GM21390 (cell line): ENCODE measurements at regions not wholly inside any gene's neighbourhood (a gene's known extent, or its start where the extent isn't known, plus 50 kb on each side); places are given as distances from the start of the nearest gene placed in this dataset.
A peak's percentile ranks its signal among the peaks of the same experiment; 100 is the strongest.
"Not testable (repeated sequence)": the region's sequence is repeated elsewhere in the genome, so short reads cannot be mapped to it uniquely, and the experiment has no call there.

ENCODE experiments used
- ATAC-seq: cut with Tn5 transposase; IDR thresholded peaks from one replicate; pipeline ENCODE4 v1.9.1; 2021; ENCODE audit not compliant: unreplicated experiment

DNA sequence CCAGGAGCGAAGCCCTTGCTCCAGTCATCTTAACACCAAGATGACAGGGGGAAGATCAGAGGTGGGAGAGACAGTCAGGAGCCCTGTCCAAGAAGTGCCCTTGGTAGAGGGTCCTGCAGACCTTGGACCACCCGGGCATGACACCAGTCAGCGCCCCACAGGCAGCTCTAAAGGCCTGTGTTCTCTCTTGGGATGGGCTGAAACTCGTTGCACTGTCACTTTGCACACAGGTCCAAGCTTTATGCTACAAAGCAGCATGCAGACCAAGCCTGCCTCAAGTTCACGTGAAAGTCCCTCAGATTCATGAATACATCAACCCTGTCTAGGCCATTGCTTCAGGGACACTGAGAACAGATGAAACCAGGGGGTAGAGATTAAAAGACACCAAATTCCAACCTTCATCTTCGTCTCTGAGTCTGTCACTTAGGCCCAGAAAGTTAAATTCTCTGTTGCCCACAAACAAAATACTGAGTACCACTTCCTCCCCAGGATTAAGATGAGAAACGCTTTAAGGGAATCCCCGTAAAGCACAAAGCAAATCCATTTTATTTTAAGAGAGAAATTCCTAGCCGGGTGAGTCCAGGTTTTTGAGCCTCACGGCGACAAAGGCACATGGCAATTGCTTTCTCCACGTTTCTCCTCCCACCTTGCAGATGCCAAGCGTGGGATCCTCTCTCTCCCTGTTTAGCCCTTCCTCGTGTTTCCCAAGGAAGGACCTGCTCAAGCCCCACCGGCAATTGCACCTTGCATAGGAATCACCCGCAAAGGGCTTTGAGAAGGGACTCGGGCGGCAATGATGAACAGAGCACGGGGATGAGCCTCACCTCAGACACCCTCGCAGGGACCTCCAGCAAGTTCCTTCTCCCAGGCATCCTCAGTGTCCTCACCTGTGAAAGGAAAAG lies 75.0 kb upstream of the ID2 start:
- ATAC-seq: peak; percentile 12

DNA sequence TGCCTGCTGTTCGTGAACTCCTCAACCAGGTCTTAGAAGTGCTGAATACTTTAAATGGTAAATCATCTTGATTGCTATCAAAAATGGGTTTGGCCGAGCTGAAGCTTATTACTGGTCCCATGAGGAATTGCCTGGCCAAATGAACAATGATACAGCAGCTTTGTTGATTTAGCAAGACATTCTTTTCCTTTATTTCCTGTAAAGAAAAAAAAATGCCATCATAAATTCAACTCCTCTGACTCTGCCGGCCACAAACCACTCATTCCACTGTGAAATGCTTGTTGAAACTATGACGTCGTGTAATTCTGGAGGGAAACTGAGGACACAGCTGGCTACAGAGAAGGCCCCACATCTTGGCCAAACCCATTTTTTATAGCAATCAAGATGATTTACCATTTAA lies 74.2 kb upstream of the ID2 start:
- ATAC-seq: no peak

DNA sequence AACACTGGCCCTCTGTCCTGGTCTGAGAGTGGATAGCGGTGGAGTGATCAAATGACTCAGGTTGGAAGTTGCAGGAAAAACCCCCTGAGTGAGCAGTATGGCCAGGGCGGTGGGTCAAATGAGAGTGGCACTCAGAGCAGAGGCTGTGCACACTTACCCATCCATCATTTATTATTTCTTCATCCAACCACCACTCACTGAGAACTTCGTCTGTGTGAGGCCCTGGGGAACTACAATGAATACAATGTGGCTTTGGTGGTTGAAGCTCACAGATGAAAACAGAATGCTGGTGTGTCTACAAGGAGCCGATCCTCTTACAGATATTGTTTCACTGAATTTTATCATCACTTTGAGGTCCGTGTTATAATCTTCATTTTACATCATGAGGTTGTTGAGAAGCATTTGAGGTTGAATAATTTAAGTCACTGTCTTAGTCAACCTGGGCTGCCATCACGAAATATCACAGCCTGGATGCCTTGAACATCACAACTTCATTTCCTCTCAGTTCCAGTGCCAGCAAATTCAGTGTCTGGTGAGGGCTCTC lies 73.4 kb upstream of the ID2 start:
- no peak for ATAC-seq

GRCh38 chr2:8609357-8609811 lies 72.5 kb upstream of the ID2 start:
- no peak for ATAC-seq

DNA sequence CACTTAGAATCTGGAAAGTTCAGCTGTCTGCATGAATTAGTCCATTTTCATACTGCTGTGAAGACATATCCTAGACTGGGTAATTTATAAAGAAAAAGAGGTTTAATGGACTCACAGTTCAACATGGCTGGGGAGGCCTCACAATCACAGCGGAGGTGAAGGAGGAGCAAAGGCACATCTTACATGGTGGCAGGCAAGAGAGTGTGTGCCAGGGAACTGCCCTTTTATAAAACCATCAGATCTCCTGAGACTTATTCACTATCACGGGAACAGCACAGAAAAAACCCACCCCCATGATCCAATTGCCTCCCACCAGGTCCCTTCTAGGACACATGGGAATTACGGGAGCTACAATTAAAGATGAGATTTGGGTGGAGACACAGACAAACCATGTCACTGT lies 71.1 kb upstream of the ID2 start:
- ATAC-seq: not testable (repeated sequence)

DNA sequence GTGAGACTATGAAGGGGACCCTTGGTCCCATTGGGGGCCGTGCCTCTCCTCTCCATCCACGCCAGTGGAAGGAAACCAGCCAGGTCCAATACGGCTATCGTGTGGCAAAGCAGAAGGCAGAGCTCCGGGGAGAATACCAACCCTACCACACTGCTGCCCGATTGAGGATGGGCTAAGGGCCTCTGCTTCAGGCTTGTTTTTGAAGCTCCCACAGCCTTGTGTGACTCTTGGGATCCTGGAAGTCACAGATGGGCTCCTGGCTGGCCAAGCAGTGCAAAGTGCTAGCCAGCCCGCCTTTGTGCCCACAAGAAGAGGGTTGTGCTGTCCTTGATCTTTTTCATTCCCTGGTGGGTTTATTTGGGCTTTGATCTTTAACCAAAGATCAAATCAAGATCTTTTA lies 70.6 kb upstream of the ID2 start:
- no peak for ATAC-seq

DNA sequence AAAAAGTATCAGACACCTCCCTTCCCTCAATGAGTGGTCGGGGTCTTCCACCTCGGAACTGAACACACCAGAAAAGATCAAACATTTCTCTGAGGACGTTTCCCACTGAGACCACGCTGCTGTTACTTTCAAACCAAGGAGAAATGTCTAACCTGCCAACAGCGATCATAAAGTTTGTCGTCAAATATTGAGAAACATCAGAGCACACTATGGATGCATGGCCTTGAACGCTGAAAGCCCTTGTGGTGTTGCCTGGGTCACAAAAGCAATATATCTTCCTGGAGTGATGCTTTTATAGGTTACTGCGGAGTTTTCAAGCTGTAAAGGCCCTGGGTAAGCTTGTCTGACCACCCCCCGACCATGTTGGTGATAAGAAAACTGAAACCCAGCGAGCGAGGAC lies 70.2 kb upstream of the ID2 start:
- no peak for ATAC-seq

DNA sequence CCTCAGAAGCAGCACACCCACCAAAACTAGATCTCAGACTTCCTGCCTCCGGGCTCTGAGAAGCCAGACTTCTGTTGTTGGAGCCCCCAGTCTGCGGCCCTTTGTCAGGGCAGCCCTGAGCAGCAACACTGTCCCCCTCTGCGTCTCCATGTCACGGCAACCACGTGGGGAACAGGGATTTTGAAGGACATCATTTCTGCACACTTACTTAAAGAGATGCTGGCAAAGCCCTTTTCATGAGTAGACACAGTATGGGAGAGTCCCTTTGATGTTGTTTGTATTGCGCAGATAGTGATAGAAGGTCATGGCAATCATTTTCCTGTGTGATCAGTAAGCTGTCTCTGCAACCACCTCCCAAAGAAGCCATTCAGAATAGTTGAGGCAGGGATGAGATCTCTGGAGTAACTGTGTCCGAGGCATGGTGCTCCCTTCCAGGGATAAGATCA lies 69.1 kb upstream of the ID2 start:
- ATAC-seq: no peak

GRCh38 chr2:8613207-8613999 lies 68.5 kb upstream of the ID2 start:
- not testable (repeated sequence) for ATAC-seq

GRCh38 chr2:8614646-8615045 lies 67.2 kb upstream of the ID2 start:
- ATAC-seq: no peak

GRCh38 chr2:8615252-8615575 lies 66.6 kb upstream of the ID2 start:
- ATAC-seq: no peak

DNA sequence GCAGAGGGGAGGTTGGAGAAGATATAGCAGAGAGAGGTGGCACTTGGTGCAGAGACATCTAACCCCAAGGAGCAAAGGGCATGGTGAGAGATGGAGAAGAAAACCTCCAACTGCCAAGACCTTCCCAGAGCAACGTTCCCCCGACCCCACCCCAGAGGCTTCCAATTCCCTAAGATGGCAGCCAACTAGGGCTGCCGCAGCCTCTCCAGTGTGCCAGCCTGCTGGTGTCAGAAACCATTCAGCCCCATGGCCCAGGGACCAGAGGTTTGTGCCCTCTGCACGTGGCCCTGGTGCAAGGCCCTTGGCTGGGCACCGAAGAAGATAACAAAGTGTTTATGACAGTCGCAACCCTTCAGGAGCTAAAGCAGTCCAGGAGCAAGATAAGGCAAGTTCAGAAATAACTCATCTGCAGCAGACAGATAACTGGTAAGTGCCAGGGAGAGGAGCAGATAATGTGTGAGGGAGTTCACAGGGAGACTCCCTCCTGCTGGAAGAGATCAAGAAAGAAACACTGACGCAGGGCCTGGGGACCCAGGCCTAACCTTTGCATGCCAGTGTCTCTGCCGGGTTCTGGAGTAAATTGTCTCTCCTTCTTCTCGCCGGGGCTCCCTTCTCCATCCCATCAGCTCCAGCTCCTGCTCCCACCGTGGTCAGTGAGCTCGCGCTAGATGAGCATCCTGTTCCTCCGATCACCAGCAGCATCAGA lies 66.1 kb upstream of the ID2 start:
- ATAC-seq: no peak

DNA sequence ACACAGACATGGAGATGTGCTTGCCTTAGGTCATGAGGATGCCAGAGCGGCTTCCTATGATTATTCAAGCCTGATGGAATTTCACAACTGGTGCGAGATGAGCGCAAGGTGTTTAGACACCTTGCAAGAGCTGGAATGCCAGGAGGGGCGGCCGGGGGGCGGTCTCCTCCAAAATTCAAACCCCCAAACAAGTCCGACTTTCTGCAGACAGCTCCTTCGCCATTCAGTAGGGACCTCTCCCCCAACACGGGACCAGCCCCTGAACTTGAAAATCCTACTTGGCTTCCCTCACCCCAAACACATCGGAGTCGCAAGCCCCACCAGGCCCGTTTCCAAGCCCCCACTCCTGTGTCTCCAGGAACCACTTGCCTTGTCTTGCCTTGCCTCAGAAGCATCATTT lies 64.8 kb upstream of the ID2 start:
- no peak for ATAC-seq

DNA sequence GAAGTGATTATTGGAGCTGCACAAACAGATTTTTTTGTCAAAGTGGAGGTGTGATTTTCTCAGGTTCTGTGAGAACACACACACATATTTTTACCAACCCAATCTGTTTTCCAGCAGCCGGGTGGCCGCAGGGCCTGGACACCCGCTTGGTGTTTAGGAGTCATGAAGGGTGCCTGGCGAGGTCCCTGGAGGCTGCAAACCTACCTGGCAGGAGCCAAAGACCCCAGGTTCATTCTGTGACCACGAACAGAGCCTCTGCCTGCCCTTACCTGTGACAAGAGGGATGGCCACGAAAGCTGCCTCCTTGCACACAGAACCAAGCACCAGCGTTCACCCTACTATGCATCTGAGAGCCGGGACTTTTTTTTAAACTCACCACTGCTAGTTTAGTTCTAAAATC lies 64.3 kb upstream of the ID2 start:
- no peak for ATAC-seq

DNA sequence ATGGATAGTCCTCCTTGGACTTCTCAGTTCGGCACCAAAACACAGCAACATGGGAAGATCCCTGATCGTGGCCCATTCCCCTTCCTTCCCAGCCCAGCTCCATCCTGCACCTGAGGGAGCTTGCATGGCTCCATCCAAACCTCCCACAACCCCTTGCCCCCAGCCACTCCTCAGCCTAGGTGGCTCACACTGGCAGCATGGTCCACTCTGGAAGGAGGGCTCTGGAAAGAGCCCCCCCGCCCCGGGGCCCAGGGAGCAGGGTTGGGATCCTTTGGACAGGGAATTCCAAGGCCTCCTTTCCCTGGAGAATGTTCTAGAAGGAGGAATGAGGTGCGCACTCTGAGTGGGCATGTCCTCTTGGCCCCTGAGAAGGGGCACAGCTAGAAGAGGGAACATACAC lies 62.8 kb upstream of the ID2 start:
- ATAC-seq: no peak

DNA sequence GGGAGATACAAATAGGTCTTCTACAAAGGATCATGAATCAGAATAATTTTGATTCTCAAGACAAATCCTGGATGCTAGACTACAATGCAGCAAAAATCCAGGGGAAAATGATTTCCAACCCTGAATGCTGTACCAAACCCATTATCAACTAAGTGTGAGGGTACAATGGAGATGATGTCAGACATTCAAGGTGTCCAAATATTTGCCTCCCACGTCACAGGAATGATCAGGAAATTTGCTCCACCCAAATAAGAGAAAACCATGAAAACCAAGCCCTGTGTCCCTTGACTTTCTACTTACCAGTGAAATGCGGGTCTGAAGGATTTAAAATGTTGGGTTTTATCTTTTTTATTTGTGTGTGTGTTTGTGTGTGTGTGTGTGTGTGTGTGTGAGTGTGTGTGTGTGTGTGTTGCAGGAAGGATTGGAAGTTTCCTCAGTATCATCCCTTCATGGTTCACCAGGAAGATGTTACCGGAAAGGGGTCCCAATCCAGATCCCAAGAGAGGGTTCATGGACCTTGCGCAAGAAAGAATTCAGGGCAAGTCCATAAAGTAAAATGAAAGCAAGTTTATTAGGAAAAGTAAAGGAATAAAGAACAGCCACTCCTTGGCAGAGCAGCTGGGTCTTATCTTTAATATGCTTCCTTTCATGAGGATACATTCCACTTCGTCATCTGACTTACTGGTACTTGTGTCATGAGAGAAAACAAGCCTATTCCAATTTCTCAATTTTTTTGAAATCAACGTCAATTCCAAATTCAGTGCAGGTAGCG lies 61.1 kb upstream of the ID2 start:
- ATAC-seq: no peak

DNA sequence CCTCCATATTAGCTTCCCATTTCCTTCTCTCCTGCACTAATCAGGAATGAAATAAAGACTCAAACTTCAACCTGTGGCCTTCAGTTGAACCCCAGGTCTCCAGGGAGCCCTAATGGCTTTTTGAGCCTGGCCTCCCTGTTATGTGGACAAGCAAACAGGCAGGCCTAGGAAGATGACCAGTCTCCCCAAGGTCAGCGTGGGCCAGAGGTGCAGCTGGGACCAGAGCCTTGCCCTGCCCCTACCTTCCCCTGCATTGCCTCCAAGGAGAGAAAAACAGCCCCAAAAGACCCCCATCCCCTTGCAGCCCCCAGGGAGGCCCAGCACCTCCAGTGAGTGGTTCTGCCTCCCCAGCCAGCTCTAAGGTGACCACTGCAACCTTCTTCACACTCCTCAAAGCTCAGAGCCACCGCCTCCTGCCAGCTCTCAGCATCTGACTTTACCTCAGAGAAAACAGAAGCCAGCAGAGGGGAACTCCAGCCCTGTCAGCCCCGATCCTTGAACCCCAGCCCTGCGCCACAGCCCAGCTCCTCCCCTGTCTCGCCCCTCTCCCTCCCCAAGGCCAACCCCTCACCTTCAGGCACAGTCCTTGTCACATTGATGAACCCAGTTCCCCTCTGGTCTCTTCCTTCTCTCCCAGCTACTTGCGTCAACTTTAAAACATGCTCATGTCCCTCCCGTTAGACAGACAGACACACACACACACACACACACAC lies 59.5 kb upstream of the ID2 start:
- no peak for ATAC-seq

GRCh38 chr2:8622924-8623465 lies 58.9 kb upstream of the ID2 start:
- no peak for ATAC-seq

- ATAC-seq: no peak
Measured at GRCh38 chr2:8623576-8623957, 58.3 kb upstream of the ID2 start.
